NCI-H510A treated with DMSO at 0.1 percent for 48 hours (cell line): ENCODE measurements at regions not wholly inside any gene's neighbourhood (a gene's known extent, or its start where the extent isn't known, plus 50 kb on each side); places are given as distances from the start of the nearest gene placed in this dataset.
"Not testable (repeated sequence)": the region's sequence is repeated elsewhere in the genome, so short reads cannot be mapped to it uniquely, and the experiment has no call there.

Experiments
- DNase-seq: peaks from one replicate; lab custom pipeline; 2025; lab: John Stamatoyannopoulos, UW

DNA sequence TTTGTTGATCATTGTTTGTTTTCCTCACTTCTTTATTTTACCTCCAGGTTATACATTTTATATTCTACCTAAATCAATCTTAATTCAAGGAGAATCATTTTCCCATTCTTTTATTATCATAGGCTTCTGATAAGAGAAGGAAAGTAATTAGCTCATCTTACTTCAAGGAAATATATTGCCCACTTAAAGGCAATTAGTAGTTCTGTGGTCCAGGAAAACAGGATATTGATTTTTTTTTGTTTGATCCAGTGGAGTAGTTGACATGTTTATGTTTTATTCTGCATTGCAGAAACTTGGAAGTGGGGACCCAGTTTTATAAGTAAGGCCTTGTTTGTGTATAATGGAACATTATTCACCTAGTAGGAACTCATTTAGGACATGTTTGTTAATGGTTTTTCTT lies 390.6 kb downstream of the NDFIP2 start:
- DNase-seq = no peak

DNA sequence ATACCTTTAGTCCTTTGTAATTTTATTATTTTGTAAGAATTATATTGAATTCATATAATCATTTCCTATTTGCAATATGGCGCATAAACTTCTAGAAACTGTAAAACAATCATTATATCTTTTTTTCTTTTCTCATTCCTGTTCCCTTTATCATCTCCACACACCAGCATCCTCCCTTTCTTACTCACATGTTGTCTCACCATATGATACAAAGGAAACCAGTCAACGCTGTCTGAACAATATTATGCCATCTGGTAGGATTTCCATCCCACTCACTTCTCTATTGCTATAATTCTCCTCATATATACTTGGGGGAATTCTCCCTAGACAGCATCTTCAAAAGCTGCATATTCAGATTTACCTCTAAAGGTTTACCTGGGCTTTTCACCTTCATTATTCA lies 389.8 kb downstream of the NDFIP2 start:
- no peak for DNase-seq

DNA sequence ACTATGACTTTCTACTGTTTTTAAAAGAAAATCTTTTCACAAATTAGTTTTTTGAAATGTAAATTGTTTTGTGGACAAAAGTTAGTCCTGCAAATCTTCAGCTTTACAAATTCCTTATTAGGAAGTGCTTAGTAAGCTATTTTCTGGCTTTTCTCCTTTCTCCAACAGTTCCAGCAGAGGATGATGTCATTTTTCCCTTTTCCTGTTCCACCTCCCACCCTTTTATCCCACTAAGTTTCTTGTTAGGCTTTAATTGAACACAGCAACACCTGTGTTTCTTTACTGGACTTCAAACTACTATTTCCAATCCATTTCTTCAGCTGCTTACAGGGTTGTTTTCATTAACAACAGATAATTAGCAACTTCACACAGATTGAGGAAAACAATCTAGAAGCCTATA lies 389.2 kb downstream of the NDFIP2 start:
- no peak for DNase-seq

DNA sequence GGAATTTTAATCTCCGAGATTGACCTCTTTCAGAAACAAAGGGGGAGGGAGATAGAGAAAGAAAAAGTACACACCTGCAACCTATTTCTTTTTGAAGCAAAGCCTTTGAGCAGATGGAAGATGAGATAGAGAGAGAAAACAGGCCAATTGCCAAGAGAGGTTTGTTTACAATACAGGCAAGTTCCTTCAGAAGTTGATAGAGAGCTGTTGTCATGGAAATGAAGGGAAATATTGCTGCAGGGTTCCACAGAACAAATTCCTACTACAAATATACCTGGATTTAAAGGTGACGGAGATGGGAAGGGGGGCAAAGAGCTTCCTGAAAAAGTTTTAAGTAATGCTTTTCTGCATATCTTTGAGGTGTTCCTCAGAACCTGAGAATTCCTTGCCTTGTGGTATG lies 388.4 kb downstream of the NDFIP2 start:
- peak; percentile 17 for DNase-seq

DNA sequence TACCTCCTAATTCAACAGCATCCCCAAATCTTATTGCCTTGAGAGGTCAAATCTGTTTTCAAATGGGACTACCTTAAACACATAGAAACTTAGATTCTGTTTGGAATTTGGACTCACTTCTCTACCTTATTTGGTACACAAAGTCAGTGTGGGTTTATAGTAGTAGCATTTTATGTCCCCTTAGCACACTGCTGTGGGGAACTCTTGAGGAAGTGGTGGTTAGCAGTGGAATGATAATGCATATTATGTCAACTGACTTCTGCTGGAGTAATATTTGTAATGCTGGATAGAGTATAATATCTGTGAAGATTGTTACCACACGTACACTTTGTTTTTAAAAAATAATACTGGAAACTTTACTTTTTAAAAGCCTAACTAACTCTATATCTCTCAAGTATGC lies 386.3 kb downstream of the NDFIP2 start:
- DNase-seq = no peak

DNA sequence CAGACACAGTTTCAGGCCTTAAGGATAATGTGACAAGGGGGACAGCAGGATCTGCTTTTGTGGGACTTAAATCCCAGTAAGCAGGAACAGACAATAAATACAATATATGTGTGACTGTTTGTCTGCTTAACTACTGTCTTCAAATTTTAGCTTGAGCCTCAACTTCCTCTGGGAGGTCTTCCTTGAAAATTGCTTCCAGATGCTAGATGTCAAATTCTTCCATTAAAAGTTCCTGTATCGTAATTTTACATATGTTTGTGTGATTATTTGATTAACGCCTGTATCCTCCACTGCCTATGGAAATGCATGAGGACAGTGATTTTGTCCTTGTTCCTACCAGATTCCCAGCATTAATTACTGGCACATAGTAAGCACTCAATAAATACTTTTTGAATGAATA lies 385.5 kb downstream of the NDFIP2 start:
- DNase-seq = no peak

DNA sequence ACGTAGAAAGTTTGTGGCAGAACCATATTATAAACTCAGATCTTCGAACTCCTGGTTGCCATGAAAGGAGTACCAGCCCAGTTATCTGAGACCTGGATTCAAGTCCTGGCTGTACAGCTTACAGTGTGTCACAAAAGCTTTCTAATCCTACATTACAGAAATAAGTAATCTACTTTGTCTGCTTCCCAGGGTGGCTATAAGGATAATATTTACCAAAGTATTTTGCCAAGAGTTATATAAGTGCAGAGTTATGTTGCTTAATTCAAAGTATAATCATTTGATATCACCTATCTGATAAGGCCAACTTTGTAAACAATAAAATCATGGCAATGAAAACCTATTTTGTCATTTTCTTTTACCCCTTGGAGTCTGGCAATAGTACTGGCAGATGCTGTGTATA lies 381.6 kb downstream of the NDFIP2 start:
- DNase-seq = no peak

DNA sequence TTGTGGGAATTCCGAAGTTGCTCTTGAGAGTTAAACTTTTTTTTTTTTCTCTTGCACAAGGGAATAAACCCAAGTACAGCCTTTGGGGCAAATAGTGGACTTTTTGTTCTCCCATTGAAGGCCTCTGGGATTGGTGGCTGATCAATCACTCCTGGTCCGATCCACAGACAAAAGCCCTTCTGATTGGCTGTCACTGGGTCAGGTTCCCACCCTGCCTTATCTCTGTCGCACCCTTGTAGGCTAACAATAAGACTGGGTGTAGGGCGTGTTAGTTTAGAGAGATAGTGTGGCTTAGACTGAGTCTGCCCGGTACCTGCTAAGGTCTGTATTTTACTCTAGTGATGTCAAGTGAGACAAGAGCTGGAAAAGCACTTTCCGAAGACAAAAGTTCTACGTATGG lies 380.8 kb downstream of the NDFIP2 start:
- no peak for DNase-seq

DNA sequence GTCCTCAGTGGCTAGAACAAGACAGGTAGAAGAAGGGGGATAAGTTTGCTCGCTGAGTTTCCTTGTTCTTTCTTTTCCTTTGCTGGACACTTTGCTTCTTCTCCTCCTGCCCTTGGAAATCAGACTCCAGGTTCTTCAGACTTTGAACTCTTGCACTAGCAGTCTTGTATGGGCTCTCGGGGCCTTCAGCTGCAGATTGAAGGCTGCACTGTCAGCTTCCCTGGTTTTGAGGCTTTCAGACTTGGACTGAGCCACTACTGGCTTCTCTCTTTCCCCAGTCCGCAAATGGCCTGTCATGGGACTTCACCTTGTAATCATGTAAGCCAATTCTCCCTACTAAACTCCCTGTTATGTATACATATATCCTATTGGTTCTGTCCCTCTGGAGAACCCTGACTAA lies 379.8 kb downstream of the NDFIP2 start:
- DNase-seq = no peak

DNA sequence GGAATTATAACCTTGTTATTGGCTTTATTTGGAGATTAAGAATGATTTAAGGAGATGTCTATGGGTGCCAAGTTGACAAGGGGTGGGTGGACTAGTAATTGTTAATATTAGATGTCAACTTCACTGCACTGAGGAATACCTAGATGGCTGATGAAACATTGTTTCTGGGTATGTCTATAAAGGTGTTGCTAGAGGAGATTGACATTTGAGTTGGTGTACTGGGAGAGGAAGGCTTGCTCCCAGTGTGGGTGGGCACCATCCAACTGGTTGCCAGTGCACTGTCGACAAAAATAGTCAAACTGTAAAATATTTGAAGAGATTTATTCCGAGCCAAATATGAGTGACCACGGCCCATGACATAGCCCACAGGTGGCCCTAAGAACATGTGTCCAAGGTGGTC lies 378.8 kb downstream of the NDFIP2 start:
- no peak for DNase-seq

DNA sequence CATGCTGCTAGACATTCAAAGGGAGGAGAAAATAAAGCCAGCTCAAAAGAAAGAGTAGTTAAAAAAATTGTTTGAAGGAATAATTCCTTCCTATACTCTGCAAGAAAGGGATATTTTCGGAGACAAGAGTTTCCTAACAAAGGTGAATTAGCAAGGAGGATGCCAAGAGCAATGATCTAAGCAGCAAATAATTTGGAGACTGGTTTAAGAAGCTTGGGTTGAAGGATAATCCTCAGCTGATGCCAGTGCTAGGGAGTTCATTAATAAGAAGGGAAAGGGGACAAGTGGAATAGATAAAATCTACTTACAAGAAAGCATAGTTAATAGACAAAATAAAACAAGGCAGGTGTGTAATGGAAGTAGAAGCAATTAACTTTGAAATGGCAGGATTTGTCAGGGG lies 372.3 kb downstream of the NDFIP2 start:
- DNase-seq = no peak

DNA sequence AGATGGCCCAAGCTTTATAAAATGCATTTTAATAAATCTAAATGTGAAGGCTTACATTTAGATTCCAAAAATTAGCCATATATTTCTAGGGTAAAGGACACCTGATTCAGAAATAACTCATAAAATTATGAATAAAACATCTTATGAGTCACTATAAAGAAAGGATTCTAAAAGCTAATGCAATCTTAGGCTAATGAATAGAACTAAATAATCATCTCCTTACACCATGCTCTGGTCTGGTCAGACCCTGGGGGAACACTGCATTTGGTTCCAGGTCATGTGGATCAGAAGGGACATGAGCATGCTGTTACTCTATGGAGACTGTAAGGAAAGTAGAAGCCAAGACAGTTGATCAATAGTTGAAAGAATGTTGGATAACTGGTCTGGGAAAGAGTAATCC lies 370.4 kb downstream of the NDFIP2 start:
- no peak for DNase-seq

DNA sequence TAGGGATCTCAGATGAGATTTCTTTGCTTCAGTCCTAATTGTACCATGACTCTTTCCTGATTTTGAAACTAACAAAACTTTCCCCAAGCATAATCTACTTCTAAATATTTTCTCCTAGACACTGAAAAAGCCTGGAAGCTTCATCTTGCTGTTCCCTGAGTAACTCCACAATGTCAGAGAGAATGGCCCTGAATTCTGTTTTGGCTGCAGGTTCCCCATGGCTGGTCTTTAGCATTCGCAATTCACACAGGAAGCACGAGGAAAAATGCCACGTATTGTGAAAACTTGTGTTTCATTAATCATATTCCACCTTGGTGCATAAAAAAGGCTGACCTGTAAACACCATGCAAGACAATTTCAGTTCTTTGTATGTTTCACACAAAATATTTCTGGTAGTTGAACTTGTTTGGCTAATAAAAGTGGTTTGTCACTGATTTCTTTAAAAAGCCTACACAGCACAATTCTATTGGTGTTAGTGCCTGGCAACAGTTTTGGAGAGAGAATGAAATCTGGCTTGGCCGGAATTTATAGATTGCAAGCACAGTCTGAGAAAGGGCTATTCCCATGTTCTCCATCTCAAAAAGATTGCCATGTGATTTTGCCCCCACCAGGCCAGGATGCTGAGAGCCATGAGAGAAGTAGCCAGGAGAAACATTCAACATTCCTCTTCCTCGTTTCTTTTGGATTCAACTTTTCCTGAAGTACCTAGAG lies 367.1 kb downstream of the NDFIP2 start:
- no peak for DNase-seq

DNA sequence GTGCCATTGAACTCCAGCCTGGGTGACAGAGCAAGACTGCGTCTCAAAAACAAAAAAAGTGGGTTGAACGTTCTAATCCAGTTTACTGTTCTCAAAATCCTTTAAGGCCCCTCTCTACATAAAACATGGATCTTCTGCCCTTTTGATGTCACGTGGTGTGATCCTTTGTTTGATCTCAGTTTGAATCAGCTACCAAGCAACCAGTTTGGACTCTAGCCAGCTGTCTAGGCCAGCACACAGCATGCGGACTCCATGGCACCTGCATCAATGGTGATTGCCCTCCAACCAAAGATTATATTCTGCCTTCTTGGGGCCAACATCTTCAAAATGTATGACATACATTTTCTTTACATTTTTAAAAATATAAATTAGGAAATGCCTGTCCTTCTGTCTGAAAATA lies 365.4 kb downstream of the NDFIP2 start:
- DNase-seq = no peak

DNA sequence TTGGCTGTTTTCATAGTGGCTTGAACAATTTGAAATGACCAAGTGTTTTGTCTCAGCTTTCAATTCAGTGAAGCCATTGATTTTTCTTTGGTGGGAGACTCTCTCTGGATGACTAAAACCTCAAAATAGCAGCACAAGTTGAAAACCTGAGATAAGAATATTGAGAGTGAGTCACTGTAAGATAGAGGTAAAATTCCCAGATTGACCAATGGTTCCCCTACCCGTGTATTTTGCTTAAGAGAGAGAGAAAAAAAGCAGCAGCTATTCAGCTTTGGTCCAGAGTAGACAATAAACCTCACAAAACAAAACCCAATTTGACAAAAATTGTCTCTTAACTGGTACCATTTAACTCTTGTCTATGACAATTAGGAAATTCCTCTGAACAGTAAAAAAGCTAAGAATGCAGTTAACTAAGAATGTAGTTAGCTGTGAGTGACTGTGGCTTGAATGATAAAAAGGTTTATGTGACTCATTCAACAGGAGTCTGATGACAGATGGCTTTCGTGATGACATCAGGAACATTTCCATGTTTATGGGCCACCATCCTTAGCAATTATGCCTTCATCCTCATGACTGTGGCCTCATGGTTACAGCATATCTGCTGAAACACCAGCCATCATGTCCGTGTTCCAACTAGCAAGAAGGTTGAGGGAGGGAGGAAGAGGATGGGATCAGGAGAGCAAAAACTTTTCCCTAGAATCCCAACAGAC lies 356.9 kb downstream of the NDFIP2 start:
- no peak for DNase-seq

DNA sequence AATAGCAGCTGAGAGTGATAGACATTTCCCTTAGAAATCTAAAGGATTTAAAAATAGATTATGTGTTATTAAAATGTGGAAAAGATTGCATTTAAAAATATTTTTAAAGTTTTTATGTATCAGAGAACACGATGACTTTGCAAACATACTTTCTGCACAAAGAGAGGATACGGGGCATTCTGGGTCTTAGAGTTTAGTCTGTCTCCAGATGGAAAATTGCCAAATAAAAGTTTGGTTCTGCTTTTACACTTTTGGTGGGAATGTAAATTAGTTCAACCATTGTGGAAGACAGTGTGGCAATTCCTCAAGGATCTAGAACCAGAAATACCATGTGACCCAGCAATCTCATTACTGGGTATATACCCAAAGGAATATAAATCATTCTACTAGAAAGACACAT lies 355.2 kb downstream of the NDFIP2 start:
- not testable (repeated sequence) for DNase-seq

DNA sequence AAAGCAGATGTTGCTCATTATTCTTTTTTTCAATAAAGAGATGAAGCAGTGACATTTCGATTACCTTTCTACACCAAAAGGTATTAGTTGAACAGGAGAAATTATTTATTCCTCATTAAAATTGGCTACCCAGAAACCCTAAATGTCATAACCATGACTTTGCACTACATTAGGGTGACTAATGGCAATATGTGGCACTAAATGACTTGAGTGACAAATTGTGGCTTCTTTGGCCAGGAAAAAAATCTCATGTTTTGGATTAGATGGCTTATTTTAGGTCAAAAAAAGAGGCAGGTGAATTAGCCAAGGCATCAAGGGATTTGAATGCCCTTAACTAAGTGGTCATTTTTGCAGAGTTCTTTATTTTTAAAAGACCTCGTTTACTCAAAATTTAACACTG lies 353.9 kb downstream of the NDFIP2 start:
- DNase-seq = no peak

DNA sequence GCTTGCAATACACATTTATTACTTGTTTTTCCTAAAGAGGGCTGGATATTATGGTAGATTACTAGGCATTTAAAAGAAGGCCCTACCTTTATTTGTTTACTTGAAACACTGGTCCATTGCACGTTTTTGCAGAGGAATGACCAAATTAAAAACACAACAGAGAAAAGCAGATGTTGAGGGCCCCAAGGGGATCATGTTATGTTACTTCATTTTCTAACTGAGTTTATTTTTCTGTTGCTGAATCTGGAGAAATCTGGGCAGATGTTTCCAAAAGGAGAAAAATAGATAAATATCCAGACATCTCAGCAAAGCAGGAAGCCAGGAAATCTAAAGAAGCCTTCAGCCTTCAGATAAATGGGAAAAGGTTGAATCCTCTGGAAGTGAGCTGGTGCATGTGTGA lies 353.0 kb downstream of the NDFIP2 start:
- no peak for DNase-seq

DNA sequence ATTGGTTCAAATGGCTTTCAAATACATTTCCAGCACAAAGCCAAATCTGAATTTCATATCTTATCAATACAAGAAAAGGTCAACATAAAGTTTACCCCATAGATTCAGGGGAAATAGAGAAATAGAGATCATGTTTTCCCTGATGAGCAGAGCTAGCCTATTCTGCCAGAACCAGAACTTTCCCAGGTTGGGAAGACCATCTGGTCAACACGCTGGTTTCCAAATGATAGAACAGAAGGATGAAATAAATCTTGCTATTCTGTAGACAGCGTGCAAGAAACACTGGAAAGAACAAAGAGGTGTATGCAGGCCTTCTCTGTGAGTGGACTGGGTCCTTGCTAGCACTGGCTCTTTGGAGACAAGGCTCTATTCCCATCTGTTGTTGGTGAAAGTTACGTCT lies 350.6 kb downstream of the NDFIP2 start:
- no peak for DNase-seq

DNA sequence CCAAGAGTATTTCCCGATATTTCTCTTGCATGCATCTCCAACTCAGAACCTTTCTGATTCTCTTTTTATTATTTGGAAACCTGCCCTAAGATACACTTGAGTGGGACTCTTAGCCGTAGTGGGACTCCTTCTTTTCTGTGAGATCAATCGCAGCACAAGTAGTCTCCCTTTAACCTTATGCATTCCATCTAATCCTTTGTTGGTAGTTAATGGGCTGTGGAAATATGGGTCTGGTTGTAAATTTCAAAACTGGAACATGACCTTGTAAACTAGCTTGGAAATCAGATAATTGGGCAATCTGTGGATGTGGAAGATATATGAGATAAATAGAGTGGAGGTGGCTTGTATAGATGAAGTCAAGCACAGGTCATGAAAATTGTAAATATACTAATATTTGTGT lies 350.0 kb downstream of the NDFIP2 start:
- no peak for DNase-seq

DNA sequence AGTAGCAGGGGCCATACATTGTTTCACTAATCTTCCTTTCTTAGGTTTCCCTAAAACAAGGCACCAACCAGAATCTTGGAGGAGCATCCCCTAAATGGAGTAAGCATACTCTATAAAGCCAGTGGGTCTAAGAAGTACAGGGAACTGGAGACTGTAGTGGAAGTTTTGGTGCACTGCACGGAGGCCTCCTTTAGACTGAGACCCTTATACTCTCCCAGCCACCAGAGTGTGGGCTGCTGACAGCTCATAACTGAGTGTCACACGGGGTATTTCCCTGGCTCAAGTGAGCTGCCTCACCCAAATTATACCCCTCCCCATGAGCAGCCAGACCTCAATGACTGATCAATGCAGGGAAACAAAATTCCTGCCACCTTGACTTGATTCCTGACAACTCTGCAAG lies 349.5 kb downstream of the NDFIP2 start:
- no peak for DNase-seq

DNA sequence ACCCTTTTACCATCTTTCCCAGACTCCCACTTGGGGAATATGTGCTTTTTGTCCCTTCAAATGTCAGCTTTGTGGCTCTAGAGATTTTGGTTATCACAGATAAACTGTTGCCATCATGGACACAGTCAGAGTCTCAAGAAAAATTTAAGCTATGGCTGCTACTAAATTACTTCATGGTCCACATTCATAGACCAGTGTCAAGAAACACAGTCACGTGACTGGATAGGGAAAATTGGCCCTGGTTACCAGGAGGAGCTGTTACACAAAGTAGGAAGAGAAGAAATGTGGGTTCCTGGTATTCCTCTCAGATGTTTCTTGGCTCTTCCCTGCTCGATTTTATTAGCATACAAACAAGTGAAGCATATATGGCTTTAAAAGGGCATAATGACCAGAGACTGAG lies 348.9 kb downstream of the NDFIP2 start:
- DNase-seq = no peak

DNA sequence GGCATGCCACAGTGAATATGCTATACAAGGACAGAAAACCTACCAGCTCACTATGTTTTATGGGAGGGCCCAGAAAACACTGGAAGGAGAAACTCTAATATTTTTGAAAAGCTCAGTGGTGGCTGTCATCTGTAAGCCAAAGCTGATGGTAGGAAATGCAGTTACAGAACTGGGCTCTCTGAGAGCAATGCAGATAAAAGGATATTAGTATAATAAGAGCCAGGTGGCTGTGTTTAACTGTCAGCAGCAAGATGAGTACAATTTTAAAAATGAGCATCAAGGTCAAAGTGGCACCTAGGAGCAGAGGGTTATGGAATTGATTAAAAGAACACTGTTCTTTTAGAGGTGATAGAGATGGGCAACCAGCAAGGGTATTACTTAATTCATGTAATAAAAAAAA lies 345.0 kb downstream of the NDFIP2 start:
- no peak for DNase-seq

DNA sequence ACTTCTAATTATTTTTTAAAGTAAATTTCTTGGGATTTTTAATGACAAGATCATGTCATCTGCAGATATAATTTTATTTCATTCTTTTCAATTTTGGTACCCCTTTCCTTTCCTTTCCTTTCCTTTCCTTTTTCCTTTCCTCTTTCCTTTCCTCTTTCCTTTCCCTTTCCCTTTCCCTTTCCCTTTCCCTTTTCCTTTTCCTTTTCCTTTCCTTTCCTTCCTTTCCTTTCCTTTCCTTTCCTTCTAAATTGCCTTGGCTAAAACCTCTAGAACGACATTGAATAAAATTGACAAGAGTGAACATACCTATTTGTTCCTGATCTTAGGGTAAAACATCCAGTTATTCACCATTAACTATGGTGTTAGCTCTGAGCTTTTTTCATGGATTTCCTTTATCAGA lies 334.1 kb downstream of the NDFIP2 start:
- no peak for DNase-seq
